Fibroblast of lung (primary cell): ENCODE measurements at regions not wholly inside any gene's neighbourhood (a gene's known extent, or its start where the extent isn't known, plus 50 kb on each side); places are given as distances from the start of the nearest gene placed in this dataset.

Experiments used
- DNase-seq, 2 donors: peaks; one replicate each; pipeline versions ENCODE4 v3.0.0 to v3.0.0-alpha.2; 2010; ENCODE audit warnings: low read depth in 2 of 2
- H2AFZ ChIP-seq: 2 replicates; pipeline ENCODE4 v1.5.1; 2012; ENCODE audit warnings: low read length, control low read depth, inconsistent platforms
- H3K27ac ChIP-seq: 2 replicates; pipeline ENCODE4 v1.5.1; 2011; ENCODE audit warnings: low read length, control low read depth; ENCODE audit not compliant: insufficient read depth
- H3K27me3 ChIP-seq: 2 replicates; pipeline ENCODE4 v1.5.1; 2011; ENCODE audit warnings: mild to moderate bottlenecking, low read length; ENCODE audit not compliant: control insufficient read depth, insufficient read depth
- H3K36me3 ChIP-seq: 2 replicates; pipeline ENCODE4 v1.5.1; 2011; ENCODE audit warnings: low read length; ENCODE audit not compliant: control insufficient read depth, insufficient read depth
- H3K4me1 ChIP-seq: 2 replicates; pipeline ENCODE4 v1.5.1; 2011; ENCODE audit warnings: low read length; ENCODE audit not compliant: control insufficient read depth, insufficient read depth; ENCODE audit errors: extremely low read depth
- H3K4me2 ChIP-seq: 2 replicates; pipeline ENCODE4 v1.5.1; 2011; ENCODE audit warnings: low read length, control low read depth; ENCODE audit not compliant: insufficient read depth; ENCODE audit errors: extremely low read depth
- H3K4me3 ChIP-seq, 4 experiments: fragments of 200-600 bp in 1 of 4; sonication (generic) in 1 of 4; replicated peaks in 1 of 4; 2 replicates each; pipeline ENCODE4 v1.5.1; 2011 to 2016; ENCODE audit warnings: low read length in 4 of 4, low read depth in 3 of 4, mild to moderate bottlenecking in 3 of 4, control low read depth in 2 of 4, inconsistent platforms in 1 of 4, mixed read lengths in 1 of 4; ENCODE audit not compliant: insufficient read depth in 1 of 4; ENCODE audit errors: control extremely low read depth in 1 of 4
- H3K79me2 ChIP-seq: 2 replicates; pipeline ENCODE4 v1.5.1; 2012; ENCODE audit warnings: mild to moderate bottlenecking, low read length, inconsistent platforms; ENCODE audit not compliant: control insufficient read depth, insufficient read depth
- H3K9ac ChIP-seq: 2 replicates; pipeline ENCODE4 v1.5.1; 2011; ENCODE audit warnings: mild to moderate bottlenecking, low read length, control low read depth; ENCODE audit not compliant: insufficient read depth
- H3K9me3 ChIP-seq: 2 replicates; pipeline ENCODE4 v1.5.1; 2012; ENCODE audit warnings: low read depth, low read length; ENCODE audit not compliant: control insufficient read depth, insufficient read depth
- H4K20me1 ChIP-seq: 2 replicates; pipeline ENCODE4 v1.5.1; 2011; ENCODE audit warnings: low read length; ENCODE audit not compliant: control insufficient read depth, insufficient read depth; ENCODE audit errors: extremely low read depth
- EZH2 ChIP-seq: IDR thresholded peaks from 2 replicates; pipeline ENCODE4 v1.5.1; 2012; ENCODE audit warnings: low read length, control low read depth, mild to moderate bottlenecking; ENCODE audit errors: missing control alignments
- TF ChIP-seq, protein P1 (sequence below), 2 donors: IDR thresholded peaks in 1 of 2; conservative IDR thresholded peaks in 1 of 2; 1 replicate in 1 of 2; 2 replicates in 1 of 2; pipeline ENCODE4 v1.5.1; 2011 to 2012; ENCODE audit warnings: low read length in 2 of 2, control low read depth in 1 of 2, inconsistent platforms in 1 of 2, low read depth in 1 of 2, mild to moderate bottlenecking in 1 of 2

DNA sequence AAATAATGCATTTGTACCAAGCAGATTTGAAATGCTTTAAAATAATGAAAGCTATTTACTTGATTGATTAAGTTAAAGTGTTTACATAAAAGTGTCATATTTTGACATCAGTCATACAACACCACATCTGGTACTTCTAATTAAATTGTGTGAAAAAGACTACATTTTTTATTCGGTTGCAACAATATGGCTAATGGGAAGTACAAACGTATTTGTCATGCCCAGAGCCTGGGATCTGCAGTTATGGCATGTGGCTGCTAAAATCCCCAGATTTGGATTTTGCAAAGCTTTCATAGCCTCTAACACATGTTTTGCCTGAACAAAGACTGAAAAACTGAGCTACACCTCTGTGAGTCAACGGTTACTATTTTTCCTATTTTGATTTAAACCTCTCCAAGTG lies 66.6 kb downstream of the LLPH start:
- no peak overlapping the region for H2AFZ ChIP-seq
- no peaks in the 10 kb centered on the region for H3K36me3 ChIP-seq
- no peaks in the 10 kb centered on the region for H4K20me1 ChIP-seq
- H3K79me2 ChIP-seq: no peaks in the 10 kb centered on the region
- peaks cover 11% of the 10 kb centered on the region for H3K4me1 ChIP-seq
- no peaks in the 10 kb centered on the region for H3K9me3 ChIP-seq
- no peak overlapping the region for H3K4me3 ChIP-seq
- no peaks in the 10 kb centered on the region for H3K27me3 ChIP-seq
- no peak overlapping the region for H3K9ac ChIP-seq
- peak; percentile 8 to 22 for DNase-seq
- H3K27ac ChIP-seq: no peak overlapping the region
- no peak overlapping the region for H3K4me2 ChIP-seq
- no peak for TF ChIP-seq EZH2
- TF ChIP-seq, protein P1, sequence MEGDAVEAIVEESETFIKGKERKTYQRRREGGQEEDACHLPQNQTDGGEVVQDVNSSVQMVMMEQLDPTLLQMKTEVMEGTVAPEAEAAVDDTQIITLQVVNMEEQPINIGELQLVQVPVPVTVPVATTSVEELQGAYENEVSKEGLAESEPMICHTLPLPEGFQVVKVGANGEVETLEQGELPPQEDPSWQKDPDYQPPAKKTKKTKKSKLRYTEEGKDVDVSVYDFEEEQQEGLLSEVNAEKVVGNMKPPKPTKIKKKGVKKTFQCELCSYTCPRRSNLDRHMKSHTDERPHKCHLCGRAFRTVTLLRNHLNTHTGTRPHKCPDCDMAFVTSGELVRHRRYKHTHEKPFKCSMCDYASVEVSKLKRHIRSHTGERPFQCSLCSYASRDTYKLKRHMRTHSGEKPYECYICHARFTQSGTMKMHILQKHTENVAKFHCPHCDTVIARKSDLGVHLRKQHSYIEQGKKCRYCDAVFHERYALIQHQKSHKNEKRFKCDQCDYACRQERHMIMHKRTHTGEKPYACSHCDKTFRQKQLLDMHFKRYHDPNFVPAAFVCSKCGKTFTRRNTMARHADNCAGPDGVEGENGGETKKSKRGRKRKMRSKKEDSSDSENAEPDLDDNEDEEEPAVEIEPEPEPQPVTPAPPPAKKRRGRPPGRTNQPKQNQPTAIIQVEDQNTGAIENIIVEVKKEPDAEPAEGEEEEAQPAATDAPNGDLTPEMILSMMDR (conservative IDR thresholded peaks at IDR 0.05 in 1 of 2, IDR thresholded peaks at IDR 0.05 in 1 of 2; ENCODE audit: low read depth in 1 of 2, low read length in 2 of 2): no peak

DNA sequence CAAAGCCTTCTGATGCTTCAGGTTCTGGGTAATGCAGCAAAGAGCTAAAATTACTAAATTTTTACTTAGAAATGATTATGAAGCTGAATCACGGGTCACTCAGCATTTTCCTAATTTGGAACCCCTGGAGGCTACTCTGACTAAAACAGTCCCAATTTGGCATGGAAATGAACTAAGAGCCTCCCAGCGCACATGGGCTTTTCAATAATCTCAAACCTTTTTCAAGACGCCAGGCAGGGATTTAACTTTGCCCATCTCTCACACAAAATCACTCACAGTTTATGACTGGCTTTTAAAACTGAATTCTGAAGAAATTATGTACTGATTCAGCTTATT lies 68.3 kb downstream of the LLPH start:
- no peak overlapping the region for H3K4me2 ChIP-seq
- DNase-seq: no peak
- no peaks in the 10 kb centered on the region for H3K27me3 ChIP-seq
- no peak for TF ChIP-seq EZH2
- TF ChIP-seq, protein P1 (conservative IDR thresholded peaks at IDR 0.05 in 1 of 2, IDR thresholded peaks at IDR 0.05 in 1 of 2; ENCODE audit: low read depth in 1 of 2, low read length in 2 of 2): no peak
- no peaks in the 10 kb centered on the region for H4K20me1 ChIP-seq
- H3K4me3 ChIP-seq: no peak overlapping the region
- no peak overlapping the region for H3K27ac ChIP-seq
- no peaks in the 10 kb centered on the region for H3K36me3 ChIP-seq
- H2AFZ ChIP-seq: no peak overlapping the region
- no peaks in the 10 kb centered on the region for H3K9me3 ChIP-seq
- peaks cover 11% of the 10 kb centered on the region for H3K4me1 ChIP-seq
- no peak overlapping the region for H3K9ac ChIP-seq
- no peaks in the 10 kb centered on the region for H3K79me2 ChIP-seq

DNA sequence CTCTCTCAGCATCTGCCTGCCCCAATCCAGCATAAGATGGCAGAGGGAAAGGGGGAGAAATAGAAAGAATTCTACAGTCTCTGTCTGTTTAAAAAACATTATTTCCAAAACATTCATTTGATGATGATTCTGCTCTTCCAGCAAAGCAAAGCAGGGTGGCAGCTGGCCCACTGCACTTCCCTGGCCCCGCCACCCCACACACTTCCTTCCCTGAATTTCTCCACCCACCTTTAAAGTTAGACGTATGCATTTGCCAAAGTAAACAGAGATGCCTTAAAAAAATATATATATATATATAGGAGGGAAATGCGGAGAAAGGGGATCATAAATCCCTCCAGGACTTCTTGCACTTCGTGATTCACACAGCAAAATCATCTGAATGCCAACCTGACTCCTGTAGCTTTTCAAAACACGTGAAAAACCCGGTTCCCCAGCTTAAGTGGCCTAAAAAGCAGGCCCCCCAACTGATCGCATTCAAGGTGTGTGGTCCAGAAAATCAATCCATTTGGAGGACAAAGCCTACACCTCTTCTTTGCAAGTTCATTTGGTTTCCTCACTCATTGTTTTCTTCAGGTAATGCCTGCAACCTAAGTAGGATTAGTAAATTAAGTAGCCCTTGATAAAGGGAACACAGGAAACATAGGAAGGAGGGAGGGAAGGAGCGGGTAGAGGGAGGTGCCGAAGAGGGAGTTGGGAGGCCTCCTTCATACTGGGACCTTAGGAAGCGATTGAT lies 68.8 kb downstream of the LLPH start:
- Histone ChIP-seq H3K4me3 (no peak overlapping the region), H3K9me3 (no peaks in the 10 kb centered on the region), H4K20me1 (no peaks in the 10 kb centered on the region), H3K79me2 (no peaks in the 10 kb centered on the region), H3K9ac (no peak overlapping the region), H3K27me3 (no peaks in the 10 kb centered on the region), H3K36me3 (no peaks in the 10 kb centered on the region), H3K4me2 (no peak overlapping the region), H3K27ac (no peak overlapping the region), H3K4me1 (peaks cover 11% of the 10 kb centered on the region), H2AFZ (no peak overlapping the region)
- DNase-seq: no peak
- no peak for TF ChIP-seq EZH2
- TF ChIP-seq, protein P1 (conservative IDR thresholded peaks at IDR 0.05 in 1 of 2, IDR thresholded peaks at IDR 0.05 in 1 of 2; ENCODE audit: low read depth in 1 of 2, low read length in 2 of 2): no peak
